HG03097 (cell line): ENCODE measurements at regions not wholly inside any gene's neighbourhood (a gene's known extent, or its start where the extent isn't known, plus 50 kb on each side); places are given as distances from the start of the nearest gene placed in this dataset.

Source experiments
- ATAC-seq: cut with Tn5 transposase; IDR thresholded peaks from one replicate; pipeline ENCODE4 v1.9.1; 2021; ENCODE audit not compliant: unreplicated experiment, low FRiP score

DNA sequence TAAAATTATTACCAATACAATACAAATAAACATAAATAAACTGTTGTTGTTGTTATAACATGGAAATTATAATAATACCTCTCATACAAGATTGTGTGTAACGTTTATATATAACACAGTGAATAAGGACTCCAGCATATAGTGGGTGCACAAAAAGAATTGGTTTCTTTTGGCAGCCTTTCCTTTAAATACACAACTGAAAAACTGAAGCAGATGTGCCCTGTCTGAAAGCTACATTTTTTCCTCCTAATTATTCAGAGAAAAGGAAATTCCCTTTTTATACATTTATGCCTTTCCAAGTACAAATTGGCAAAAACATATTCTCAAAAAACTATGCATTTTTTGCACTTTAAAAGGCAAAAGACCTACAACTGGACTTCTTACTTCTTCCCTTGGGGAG is 928.9 kb upstream of the NR2F2 start:
- no peak for ATAC-seq

DNA sequence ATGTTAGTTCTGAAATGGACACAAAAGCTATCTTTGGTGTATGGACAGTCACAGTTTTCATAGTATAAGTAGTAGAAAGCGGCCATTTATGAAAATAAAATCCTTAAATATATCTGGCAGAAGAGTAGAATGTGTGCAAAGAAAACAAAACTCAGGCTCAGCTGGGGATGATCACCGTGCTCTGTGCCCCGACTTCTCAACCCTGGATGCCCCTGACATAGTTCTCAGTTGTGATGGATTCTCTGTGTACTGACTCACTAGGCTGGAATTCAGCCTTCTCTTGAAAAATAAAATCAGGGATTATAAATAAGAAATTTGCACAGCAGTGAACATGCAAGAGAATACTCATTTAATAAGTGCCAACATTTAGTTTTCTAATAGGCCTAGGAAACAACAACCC is 925.1 kb upstream of the NR2F2 start:
- no peak for ATAC-seq

DNA sequence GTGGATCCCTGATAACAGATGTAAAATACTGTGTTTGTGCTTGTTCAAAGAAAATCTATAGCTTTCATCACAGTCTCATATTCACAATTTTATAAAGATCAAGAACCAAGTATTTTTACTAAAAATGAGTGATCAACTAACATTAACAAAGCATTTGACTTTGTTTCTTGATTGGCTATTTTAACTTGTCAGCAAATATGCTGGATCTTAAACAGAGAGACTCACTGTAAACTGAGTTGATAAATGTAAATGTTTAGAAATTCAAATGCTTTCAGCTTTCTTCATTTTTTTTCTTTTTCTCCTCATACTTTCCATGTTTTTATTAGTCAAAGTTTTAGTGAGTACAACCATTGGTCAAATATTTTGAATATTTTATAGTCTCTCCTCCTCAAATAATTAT is 923.0 kb upstream of the NR2F2 start:
- no peak for ATAC-seq

DNA sequence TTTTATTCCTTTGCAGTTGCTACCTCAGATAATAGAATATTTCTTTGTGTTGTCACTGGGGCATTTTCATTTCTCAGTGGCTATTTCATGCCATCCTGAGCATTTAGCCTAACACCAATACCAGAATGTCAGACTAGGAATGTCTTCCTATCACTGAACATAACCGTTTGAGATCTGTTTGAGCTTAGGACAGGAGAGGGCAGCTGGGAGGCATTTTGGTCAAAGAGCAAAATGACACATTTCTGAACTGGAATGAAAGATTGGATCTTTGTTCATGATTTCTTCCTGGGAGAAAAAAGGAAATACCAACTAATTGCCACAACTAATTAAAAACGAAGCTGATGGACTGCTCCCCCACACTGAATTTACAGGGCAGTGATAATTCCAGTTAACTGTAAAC is 921.3 kb upstream of the NR2F2 start:
- ATAC-seq = no peak

DNA sequence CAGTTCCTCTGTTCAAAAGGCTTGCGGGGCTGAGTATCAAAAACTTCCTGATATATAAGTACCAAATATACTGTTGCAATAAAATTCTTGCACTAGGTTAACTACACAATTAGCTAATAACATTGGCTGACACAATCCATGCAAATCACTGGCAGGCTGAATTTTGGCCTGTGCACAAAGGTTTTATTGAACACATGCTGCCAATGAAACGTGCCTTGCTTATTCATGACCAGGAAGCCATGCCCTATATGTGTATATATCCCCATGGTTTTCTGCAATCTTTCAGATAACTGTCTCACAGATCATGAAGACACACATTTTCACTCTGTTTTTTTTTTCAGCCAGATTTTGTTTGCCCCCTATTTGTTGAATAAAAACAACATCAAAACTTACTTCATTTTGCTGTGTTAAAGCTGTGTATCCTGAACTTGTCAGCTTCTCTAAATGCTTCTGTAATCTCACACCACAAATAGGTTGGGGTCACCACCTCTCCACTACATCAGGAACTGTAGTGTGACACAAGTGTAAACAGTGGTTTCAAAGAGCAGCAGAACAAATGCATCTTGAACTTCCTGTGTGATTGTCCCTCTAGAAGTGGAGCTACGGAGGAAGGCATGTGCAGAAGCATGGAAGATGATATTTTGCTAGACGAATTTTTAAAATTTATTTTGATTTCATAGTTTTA is 920.7 kb upstream of the NR2F2 start:
- no peak for ATAC-seq

DNA sequence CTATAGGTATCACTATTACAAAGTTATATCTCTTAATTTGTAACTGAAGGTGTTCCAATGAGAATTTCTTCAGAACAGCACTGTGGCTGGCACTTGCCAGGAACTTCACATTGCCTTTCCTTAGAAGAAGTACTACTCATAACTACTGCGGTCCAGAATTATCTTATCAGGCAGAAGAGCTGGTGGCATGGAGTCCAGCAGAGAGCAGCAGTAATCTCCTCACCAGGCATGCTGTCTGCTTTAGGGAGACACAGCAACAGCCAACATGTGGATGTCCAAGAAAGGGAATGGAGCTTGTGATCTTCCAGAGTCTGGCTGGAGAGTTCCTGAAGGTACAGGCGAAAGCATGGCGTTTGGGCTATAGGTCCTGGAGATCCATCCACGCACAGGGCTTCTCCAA is 919.7 kb upstream of the NR2F2 start:
- no peak for ATAC-seq

DNA sequence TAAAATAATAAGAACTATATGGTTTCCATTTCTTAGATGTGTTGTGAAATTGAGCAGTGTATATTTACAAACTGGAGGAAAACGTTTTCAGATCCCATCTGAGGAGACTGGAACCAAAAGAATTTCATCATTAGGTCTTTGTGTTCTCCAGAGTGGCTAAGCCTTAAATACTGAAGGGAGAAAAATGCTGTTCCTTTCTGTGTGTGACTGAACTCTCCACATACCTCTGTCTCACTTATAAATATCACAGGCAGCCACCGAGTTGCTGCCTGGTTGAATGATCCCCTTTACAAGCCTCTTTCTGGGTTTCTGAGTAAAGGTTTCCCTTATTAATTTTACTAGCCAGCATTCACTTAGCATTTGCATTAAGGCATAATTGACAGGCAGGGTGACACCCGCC is 913.9 kb upstream of the NR2F2 start:
- no peak for ATAC-seq

DNA sequence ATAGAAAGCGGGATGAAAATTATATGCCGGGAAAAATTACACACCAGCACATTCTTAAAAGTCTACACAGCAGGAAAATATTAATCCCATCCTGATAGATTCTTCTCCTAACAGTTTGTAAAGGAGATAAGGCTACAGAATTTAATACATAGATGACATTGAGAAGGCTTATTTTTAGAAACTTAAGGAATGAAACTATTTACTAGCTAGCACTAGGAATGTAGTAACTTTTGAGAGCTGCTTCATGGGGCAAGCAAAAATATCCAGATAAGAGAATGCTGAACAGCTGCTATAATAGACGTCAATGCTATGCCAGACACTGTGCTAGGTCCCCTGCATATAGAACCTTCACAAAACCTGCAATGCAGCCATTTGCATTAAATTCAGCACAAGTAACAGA is 912.7 kb upstream of the NR2F2 start:
- no peak for ATAC-seq

DNA sequence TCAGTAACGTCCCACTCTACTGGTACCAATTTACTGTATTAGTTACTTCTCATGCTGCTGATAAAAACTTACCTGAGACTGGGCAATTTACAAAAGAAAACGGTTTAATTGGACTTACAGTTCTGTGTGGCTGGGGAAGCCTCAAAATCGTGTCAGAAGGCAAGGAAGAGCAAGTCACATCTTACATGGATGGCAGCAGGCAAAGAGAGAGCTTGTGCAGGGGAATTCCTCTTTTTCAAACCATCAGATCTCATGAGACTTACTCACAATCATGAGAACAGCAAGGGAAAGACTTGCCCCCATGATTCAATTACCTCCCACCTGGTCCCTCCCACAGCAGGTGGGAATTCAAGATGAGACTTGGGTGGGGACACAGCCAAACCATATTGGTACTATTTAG is 908.2 kb upstream of the NR2F2 start:
- ATAC-seq = no peak

DNA sequence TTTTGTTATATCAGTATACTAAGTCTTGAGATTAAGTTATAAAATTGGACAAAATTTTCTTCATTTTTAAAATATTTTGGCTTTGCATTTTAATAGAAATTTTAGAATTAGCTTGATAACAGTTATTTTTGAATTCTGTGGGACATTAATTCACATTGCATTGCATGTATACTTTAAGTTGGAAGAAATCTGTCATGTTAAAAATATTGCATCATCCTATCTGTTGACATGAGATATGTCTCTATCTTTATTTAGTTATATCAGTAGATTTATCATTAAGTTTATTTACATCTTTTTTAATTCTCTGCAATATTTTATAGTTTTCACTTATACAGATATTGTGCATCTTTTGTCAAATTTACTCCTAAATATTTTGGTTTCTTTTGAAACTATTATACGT is 904.6 kb upstream of the NR2F2 start:
- no peak for ATAC-seq

DNA sequence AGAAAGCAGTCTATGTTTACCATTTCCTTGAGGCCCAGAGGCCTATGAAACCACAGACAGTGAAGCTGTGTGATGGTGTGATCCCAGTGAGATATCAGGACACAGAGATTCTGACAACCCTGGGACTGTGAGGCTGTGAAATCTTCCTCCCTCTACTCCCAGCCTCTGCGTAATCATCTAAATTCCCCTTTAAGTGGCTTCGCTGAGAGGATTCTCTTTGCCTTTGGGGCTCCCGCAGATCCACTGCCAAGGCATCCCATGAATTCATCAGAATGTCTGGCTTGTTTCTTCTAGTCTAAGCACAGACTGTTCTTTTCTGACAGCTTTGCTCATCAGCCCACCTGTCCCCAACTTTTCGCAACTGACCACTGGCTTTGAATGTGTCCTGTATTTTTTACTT is 901.2 kb upstream of the NR2F2 start:
- ATAC-seq = no peak

DNA sequence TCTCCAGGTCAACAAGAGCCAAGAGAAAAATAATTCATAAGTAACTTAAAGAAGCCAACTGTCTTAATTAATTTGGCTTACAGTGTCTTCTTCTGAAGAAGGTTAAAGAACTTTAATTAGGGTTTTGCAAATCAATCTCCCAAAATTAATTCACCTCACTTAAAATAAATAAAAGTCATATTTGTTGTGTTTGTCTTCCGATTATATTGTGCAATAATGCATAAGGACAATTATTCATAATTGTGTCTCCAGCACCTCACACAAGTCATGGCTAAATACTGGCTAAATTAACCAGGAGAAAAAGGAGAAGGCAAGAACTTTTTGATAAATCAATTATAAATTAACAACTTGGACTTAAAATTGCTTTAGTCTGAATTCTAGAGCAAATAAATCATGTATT is 899.0 kb upstream of the NR2F2 start:
- ATAC-seq = no peak

DNA sequence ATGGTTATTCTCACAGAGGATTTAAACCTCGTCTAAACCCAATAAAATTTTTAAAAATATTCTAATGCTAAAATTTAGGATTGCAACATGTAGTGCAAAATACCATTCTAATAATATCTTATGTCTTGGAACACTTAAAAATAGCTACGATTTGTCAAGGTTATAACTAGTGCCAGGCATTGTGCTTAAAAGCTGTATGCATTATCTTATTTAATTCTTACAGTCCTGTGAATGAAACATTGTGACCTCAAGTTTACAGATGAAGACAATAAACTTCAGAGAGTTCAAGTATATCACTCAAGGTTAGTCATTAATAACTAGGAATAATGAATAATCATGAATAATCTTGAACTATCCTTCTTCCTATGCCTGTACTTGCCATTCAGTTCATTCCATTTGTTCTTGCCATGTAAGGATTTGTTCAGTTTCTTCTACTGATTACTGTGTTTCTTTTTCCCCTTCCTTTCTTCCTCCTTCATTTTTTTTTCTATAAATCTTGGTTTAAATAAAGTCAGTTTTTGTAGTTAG is 897.6 kb upstream of the NR2F2 start:
- ATAC-seq = no peak

DNA sequence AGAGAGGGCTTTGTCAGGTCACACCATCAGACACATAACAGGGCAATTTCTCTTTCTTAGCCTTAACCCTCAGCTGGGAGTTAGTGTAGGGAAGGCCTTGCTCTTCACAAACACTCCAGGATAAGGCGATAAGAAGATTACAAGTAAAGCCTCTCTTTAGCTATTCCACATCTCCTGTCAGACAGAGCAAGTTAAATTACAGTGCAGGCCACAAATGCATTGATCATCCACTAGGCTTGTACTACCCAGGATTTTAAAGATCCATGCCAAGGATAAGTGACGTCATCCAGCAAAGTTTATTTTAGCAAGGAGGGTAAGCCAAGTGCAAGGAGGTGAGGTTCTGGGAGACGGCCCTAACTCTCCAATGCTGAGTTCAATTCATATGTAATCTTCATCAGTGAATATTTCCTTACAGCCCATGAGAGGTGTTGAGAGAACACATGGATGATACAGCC is 890.6 kb upstream of the NR2F2 start:
- ATAC-seq = no peak

DNA sequence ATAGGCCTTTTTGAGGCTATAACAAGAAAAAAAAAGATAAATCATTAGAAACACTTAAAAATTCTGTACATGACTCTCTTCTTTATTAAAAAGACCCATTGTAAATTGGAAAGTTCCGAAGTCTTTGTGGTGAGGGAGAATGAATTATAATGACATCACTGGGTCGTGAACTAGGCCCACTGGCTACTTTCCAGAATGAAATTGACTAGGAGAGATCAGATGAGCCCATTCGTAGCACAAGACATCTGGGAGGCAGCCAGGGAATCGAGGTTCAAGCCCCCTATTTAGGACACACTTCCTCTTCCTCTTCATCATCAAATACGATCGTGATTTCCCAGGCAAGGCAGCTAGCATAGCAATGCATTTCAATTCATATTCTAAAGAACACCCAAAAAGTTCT is 889.8 kb upstream of the NR2F2 start:
- ATAC-seq = no peak

DNA sequence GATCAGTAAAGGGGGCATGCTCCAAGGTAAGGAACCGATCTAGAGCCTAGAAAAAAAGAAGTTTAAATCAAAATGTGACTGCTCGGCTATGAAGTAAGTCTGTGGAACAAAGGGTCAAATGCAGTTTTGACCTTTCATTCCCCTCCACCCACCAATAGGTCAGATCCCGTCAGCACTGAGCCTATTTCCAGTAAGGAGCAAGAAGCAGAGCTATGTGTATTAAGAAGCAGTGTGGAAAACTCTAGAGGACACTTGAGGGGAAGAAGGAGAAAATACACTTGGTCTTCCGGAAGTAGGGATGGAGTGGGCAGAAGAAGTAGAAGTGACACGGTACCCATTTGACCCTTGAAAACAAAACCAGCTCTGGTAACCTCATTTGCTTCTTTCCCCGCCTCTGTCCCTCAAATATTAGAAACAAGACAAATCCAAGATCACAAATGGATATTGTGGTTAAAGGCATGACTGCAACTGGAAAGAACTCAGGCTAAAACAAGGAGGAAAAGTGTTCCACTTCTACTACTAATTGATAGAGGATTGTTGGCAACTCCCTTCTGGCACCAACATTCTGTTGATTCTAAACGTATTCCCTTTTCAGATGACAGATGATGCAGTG is 888.3 kb upstream of the NR2F2 start:
- no peak for ATAC-seq

DNA sequence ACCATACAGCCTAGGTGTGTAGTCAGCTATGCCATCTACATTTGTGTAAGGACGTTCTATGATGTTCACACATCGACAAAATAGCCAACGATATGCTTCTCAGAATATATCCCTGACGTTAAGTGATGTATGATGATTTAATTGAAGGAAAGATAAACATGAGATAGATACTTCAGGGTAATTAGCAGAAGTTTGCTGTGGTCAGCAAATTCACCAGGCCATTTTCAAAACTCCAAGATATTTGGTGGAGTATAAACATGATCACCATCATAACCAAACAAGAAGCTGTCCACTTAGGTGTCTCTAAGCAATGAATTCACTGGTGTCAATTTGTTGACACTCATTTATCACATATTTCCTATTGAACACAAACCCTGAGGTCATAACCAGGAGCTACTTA is 885.6 kb upstream of the NR2F2 start:
- no peak for ATAC-seq

DNA sequence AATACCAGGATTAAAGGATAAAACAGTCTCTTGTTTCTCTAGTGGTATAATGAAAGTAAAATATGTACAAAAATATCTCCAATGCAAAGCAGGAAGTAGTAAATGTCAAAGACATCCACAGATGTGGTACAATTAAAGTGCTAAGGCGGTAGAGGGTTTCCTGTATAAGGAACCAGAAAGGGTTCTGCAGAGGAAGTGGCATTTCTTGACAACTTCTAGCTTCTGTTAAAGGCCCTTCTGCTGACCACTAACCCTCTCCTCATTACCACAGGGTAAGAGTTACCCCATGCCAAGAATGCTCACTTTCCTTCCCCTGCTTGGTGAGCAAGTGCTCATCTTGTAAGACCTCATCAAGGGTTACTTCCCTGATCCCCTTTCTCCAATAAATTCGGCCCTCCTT is 883.6 kb upstream of the NR2F2 start:
- no peak for ATAC-seq

DNA sequence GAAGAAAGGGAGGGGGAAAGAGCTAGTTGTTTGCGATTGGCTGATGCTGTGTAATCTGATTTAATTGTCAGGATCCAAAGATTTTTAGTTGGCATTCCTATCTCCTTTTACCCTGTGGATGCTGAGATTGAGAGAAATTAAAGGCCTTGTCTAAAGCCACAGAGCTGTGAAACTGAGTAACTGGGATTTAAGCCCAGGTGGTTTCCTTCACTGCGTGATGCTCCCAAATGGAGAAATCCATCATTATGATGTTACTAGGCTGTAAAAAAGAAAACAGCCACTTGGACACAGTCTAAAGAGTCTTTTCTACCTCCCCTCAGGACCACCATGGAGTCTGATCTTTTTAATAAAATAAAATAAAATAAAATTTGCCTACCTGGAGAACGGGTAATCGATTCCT is 883.0 kb upstream of the NR2F2 start:
- no peak for ATAC-seq

DNA sequence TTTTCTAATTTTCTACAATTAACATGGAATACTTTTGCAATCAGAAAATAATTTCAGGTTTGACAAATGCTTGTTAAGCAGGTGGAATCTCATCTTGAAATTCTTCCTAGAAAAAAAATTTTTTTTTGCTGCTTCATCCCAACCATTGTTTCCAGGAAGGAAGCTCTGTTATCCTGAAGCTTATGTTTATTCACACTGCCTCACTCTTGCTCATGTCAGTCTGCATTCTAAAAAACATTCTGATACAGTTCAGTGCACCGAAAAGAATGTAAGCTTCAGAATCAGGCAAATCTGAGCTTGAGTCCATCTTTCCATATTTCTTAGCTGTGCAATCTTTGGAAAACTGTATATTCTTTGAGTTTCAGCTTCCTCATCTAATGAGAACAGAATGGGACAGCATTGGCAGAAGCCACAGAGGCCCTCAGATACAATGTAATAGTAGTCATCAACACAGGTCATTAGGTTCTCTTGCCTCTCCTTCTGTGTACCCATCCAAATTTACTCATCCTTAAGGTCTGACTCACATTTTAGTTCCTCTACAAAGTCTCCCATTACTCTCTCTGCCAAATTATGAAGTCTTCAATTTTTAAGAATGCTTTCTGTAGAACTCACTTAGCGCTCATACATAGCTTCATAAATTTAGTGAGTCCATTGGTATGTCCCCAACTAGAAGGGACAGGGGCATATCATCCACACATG is 881.8 kb upstream of the NR2F2 start:
- no peak for ATAC-seq

DNA sequence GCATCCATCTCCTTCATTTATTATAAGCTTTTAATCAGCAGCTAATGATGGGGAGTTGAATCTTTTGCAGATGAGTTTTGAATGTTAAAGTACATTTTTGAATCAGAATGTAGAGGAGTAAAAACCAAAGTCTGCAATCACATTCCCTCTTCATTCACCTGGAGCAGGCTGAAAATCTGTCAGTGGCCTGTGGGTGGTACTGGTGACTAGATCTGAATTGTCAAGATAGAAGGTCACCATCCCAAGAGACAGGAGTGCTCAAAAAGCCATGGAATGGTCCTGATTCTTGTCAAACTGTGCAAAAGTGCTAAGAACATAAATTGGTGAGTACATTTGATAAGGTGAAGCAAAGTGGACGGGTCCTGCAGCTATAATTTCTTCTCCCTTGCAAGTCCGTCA is 881.3 kb upstream of the NR2F2 start:
- ATAC-seq = no peak

DNA sequence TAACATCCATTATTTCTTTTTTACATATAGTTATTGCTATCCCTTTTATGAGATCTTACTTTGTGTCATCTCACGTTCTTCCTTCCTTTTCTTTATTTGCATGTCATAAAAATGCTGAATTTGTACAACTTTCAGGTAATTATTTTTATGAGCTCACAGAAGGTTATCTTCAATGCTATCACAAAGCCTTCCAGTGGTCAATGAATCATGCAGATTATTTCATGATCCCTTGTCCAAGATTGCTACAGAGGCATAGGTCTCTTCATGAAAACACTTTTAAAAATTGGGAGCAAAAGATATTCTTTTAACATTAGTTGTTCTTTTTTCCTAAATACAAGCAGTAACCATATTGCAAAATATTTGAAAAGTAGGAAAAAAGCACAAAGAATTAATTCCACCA is 880.1 kb upstream of the NR2F2 start:
- ATAC-seq = no peak
